ENCODE measurements at regions not wholly inside any gene's neighbourhood (a gene's known extent, or its start where the extent isn't known, plus 50 kb on each side); places are given as distances from the start of the nearest gene placed in this dataset.

DNA sequence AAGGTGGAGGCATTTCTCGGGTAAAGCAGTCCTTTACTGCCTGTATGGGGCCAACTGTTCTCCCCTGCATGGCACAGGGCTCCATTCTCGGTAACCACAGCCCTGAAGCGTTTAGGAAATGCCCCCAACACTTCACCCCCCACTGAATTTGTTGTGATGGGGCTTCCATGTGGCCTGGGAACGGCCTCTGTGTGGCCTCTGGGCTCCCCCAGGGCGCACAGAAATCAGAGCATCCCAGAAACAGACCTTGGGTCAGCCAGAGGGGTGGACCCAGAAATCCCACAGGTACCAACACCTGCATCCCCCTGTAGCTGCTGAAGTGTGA lies 153.7 kb upstream of the VSTM2B start:
- DNase-seq (ENCODE audit: low read depth, low spot score): no peak
- TF ChIP-seq, protein P1, sequence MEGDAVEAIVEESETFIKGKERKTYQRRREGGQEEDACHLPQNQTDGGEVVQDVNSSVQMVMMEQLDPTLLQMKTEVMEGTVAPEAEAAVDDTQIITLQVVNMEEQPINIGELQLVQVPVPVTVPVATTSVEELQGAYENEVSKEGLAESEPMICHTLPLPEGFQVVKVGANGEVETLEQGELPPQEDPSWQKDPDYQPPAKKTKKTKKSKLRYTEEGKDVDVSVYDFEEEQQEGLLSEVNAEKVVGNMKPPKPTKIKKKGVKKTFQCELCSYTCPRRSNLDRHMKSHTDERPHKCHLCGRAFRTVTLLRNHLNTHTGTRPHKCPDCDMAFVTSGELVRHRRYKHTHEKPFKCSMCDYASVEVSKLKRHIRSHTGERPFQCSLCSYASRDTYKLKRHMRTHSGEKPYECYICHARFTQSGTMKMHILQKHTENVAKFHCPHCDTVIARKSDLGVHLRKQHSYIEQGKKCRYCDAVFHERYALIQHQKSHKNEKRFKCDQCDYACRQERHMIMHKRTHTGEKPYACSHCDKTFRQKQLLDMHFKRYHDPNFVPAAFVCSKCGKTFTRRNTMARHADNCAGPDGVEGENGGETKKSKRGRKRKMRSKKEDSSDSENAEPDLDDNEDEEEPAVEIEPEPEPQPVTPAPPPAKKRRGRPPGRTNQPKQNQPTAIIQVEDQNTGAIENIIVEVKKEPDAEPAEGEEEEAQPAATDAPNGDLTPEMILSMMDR (IDR thresholded peaks at IDR 0.05; ENCODE audit: low read depth, low read length): no peak
- no peak overlapping the region for H3K4me3 ChIP-seq (ENCODE audit: low read depth, low read length)
- in situ Hi-C loops (cut with HindIII; ENCODE audit: low sequenced_read_pairs): no loop called here

DNA sequence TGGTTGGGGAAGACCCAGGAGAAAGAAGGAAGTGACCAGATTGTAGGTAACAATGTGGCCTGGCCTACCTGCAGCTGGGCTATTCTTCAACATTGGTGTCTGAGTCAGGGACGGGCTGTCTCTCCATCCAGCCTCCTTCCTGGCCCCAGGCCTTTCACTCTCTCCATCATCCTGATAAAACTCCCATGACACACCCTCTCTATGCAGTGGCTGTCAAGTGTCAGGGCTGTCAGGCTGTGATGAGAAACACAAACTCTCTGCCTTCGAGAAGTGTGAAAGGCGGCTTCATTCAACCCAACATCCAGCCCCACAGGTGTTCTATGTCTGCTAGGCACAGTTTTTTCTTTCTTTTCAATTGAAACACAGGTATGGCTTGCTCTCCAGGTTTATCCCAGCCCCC lies 153.3 kb upstream of the VSTM2B start:
- no peak overlapping the region for H3K4me3 ChIP-seq (ENCODE audit: low read depth, low read length)
- in situ Hi-C loops (cut with HindIII; ENCODE audit: low sequenced_read_pairs): no loop called here
- no peak for DNase-seq (ENCODE audit: low read depth, low spot score)
- TF ChIP-seq, protein P1 (IDR thresholded peaks at IDR 0.05; ENCODE audit: low read depth, low read length): no peak

GRCh38 chr19:29372921-29373797 lies 152.6 kb upstream of the VSTM2B start:
- TF ChIP-seq, protein P1 (IDR thresholded peaks at IDR 0.05; ENCODE audit: low read depth, low read length): no peak
- in situ Hi-C loops (cut with HindIII; ENCODE audit: low sequenced_read_pairs): no loop called here
- no peak for DNase-seq (ENCODE audit: low read depth, low spot score)
- H3K4me3 ChIP-seq (ENCODE audit: low read depth, low read length): no peak overlapping the region

GRCh38 chr19:29375429-29376119 lies 150.2 kb upstream of the VSTM2B start:
- no peak for DNase-seq (ENCODE audit: low read depth, low spot score)
- no peak overlapping the region for H3K4me3 ChIP-seq (ENCODE audit: low read depth, low read length)
- in situ Hi-C loops (cut with HindIII; ENCODE audit: low sequenced_read_pairs): no loop called here
- TF ChIP-seq, protein P1 (IDR thresholded peaks at IDR 0.05; ENCODE audit: low read depth, low read length): no peak

- TF ChIP-seq, protein P1 (IDR thresholded peaks at IDR 0.05; ENCODE audit: low read depth, low read length): no peak
- no peak for DNase-seq (ENCODE audit: low read depth, low spot score)
- H3K4me3 ChIP-seq (ENCODE audit: low read depth, low read length): no peak overlapping the region
- in situ Hi-C loops (cut with HindIII; ENCODE audit: low sequenced_read_pairs): no loop called here
These were observed 148.9 kb upstream of the VSTM2B start for GRCh38 chr19:29376855-29377354.

DNA sequence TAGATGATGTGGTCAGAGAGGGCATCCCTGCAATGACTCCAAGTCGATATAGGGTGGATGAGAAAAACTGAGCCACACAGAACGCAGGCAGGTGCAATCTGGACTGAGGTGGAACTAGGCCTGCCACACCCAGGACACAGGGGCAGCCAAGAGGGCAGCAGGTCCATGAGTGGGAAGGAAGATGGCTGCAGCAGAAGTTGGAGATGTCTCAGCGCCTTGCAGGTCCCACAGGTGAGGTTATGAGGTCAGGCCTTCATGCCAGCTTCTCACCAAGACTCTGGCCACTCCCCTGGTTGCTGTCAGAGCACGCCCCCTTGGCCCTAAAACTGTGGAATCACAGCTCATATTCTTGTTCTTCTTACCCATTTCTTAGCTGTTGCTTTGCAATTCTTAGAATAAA lies 147.7 kb upstream of the VSTM2B start:
- in situ Hi-C loops (cut with HindIII; ENCODE audit: low sequenced_read_pairs): no loop called here
- H3K4me3 ChIP-seq (ENCODE audit: low read depth, low read length): no peak overlapping the region
- DNase-seq (ENCODE audit: low read depth, low spot score): no peak
- TF ChIP-seq, protein P1 (IDR thresholded peaks at IDR 0.05; ENCODE audit: low read depth, low read length): no peak

All from astrocyte of the spinal cord (primary cell).